H1 (cell line): ENCODE measurements at regions not wholly inside any gene's neighbourhood (a gene's known extent, or its start where the extent isn't known, plus 50 kb on each side); places are given as distances from the start of the nearest gene placed in this dataset.
A peak's percentile ranks its signal among the peaks of the same experiment; 100 is the strongest.

Experiments
- CTCF ChIA-PET: fragments of 300-600 bp; sonication (Branson Sonifier 250); formaldehyde crosslinking; loops from one replicate; lab custom pipeline; 2021; ENCODE audit not compliant: partially characterized antibody; lab: Charles Lee
- POLR2A ChIA-PET: fragments of 300-600 bp; sonication (Branson Sonifier 250); formaldehyde crosslinking; loops from one replicate; lab custom pipeline; 2021; ENCODE audit warnings: inconsistent platforms; ENCODE audit not compliant: partially characterized antibody; lab: Charles Lee
- DNase-seq, 2 experiments: peaks; one replicate each; pipeline versions ENCODE4 v3.0.0 to v3.0.0-alpha.2; 2010 to 2022; ENCODE audit warnings: low spot score in 2 of 2, low read depth in 1 of 2, mixed read lengths in 1 of 2
- FAIRE-seq: peaks from 2 replicates; lab custom pipeline; 2011; peaks lifted over from hg19 to GRCh38; lab: Jason Lieb, UNC
- H2AFZ ChIP-seq: 2 replicates; pipeline ENCODE4 v1.8.1; 2012; ENCODE audit warnings: low read length, inconsistent platforms
- H2AK5ac ChIP-seq: 2 replicates; pipeline ENCODE4 v1.6.1; 2013; ENCODE audit warnings: low read depth, low read length
- H2BK120ac ChIP-seq: replicated peaks from 2 replicates; pipeline ENCODE3; 2013; ENCODE audit warnings: low read depth, low read length, inconsistent platforms
- H2BK12ac ChIP-seq: 2 replicates; pipeline ENCODE4 v1.6.1; 2013; ENCODE audit warnings: low read depth, low read length
- H2BK15ac ChIP-seq: 2 replicates; pipeline ENCODE4 v1.6.1; 2013; ENCODE audit warnings: low read length
- H2BK20ac ChIP-seq: 2 replicates; pipeline ENCODE4 v1.6.1; 2013; ENCODE audit warnings: low read length
- H2BK5ac ChIP-seq: 2 replicates; pipeline ENCODE4 v1.6.1; 2013; ENCODE audit warnings: low read depth, low read length
- H3K14ac ChIP-seq: 2 replicates; pipeline ENCODE4 v1.6.1; 2013; ENCODE audit warnings: inconsistent platforms; ENCODE audit not compliant: insufficient read length
- H3K18ac ChIP-seq: 2 replicates; pipeline ENCODE4 v1.6.1; 2013; ENCODE audit warnings: low read length; ENCODE audit errors: extremely low read depth
- H3K23ac ChIP-seq: 2 replicates; pipeline ENCODE4 v1.6.1; 2013; ENCODE audit warnings: inconsistent platforms; ENCODE audit not compliant: insufficient read length
- H3K23me2 ChIP-seq: 2 replicates; pipeline ENCODE4 v1.6.1; 2013; ENCODE audit warnings: low read depth, low read length
- H3K27ac ChIP-seq: 2 replicates; pipeline ENCODE4 v1.6.1; 2011; ENCODE audit warnings: low read depth, low read length, inconsistent platforms
- H3K27me3 ChIP-seq, 4 experiments: replicated peaks in 1 of 4; 1 replicate in 1 of 4; 2 replicates in 3 of 4; pipeline versions ENCODE4 v1.6.1 to v1.8.1; 2011 to 2013; ENCODE audit warnings: low read length in 3 of 4, mild to moderate bottlenecking in 3 of 4, inconsistent platforms in 2 of 4, mixed read lengths in 2 of 4, moderate library complexity in 1 of 4; ENCODE audit not compliant: control insufficient read depth in 3 of 4, insufficient read depth in 3 of 4; ENCODE audit errors: extremely low read depth in 1 of 4
- H3K36me3 ChIP-seq, 4 experiments: 2 replicates each; pipeline versions ENCODE4 v1.6.1 to v1.8.1; 2011 to 2013; ENCODE audit warnings: mild to moderate bottlenecking in 4 of 4, low read length in 3 of 4, moderate library complexity in 2 of 4, control low read depth in 1 of 4, inconsistent platforms in 1 of 4; ENCODE audit not compliant: insufficient read depth in 4 of 4, control insufficient read depth in 2 of 4
- H3K4ac ChIP-seq: replicated peaks from 2 replicates; pipeline ENCODE3; 2013; ENCODE audit warnings: low read length, low read depth, mixed read lengths, inconsistent platforms; ENCODE audit not compliant: insufficient read length
- H3K4me1 ChIP-seq, 4 experiments: replicated peaks in 1 of 4; 1 replicate in 1 of 4; 2 replicates in 3 of 4; pipeline versions ENCODE4 v1.6.1 to v1.8.1; 2011 to 2013; ENCODE audit warnings: low read length in 3 of 4, inconsistent platforms in 2 of 4, mixed read lengths in 1 of 4; ENCODE audit not compliant: insufficient read depth in 4 of 4, control insufficient read depth in 3 of 4
- H3K4me2 ChIP-seq, 2 experiments: 2 replicates each; pipeline versions ENCODE4 v1.6.1 to v1.8.1; 2011 to 2013; ENCODE audit warnings: low read depth in 2 of 2, low read length in 2 of 2, control low read depth in 1 of 2, inconsistent platforms in 1 of 2, mild to moderate bottlenecking in 1 of 2; ENCODE audit not compliant: insufficient read depth in 1 of 2
- H3K4me3 ChIP-seq, 4 experiments: fragments of 200-600, 300-600 bp in 1 of 4; sonication (generic), shearing (Covaris generic), sonication (Bioruptor Twin) in 1 of 4; 2 replicates each; pipeline versions ENCODE4 v1.5.1 to v1.8.1; 2011 to 2016; ENCODE audit warnings: low read length in 4 of 4, low read depth in 3 of 4, control low read depth in 2 of 4, inconsistent platforms in 2 of 4, mild to moderate bottlenecking in 2 of 4, mixed read lengths in 1 of 4, moderate library complexity in 1 of 4; ENCODE audit not compliant: insufficient read depth in 2 of 4; ENCODE audit errors: extremely low read depth in 1 of 4
- H3K56ac ChIP-seq: replicated peaks from 2 replicates; pipeline ENCODE3; 2013; ENCODE audit warnings: low read depth, mild to moderate bottlenecking, mixed read lengths, low read length, inconsistent platforms; ENCODE audit not compliant: insufficient read length
- H3K79me1 ChIP-seq: 2 replicates; pipeline ENCODE4 v1.6.1; 2013; ENCODE audit warnings: low read depth, low read length, control low read depth
- H3K79me2 ChIP-seq, 2 experiments: 2 replicates each; pipeline versions ENCODE4 v1.6.1 to v1.8.1; 2012 to 2013; ENCODE audit warnings: low read length in 2 of 2, mild to moderate bottlenecking in 2 of 2, inconsistent platforms in 1 of 2; ENCODE audit not compliant: insufficient read depth in 2 of 2, control insufficient read depth in 1 of 2
- H3K9ac ChIP-seq, 4 experiments: replicated peaks in 1 of 4; 1 replicate in 1 of 4; 2 replicates in 3 of 4; pipeline versions ENCODE4 v1.6.1 to v1.8.1; 2011 to 2013; ENCODE audit warnings: low read depth in 3 of 4, low read length in 3 of 4, control low read depth in 2 of 4, mild to moderate bottlenecking in 2 of 4, moderate library complexity in 2 of 4, inconsistent platforms in 1 of 4; ENCODE audit errors: extremely low read depth in 1 of 4
- H3K9me3 ChIP-seq, 2 experiments: 2 replicates each; pipeline versions ENCODE4 v1.6.1 to v1.8.1; 2012 to 2013; ENCODE audit warnings: mild to moderate bottlenecking in 2 of 2, moderate library complexity in 2 of 2, control low read depth in 1 of 2, inconsistent platforms in 1 of 2, low read depth in 1 of 2, low read length in 1 of 2, mixed read lengths in 1 of 2; ENCODE audit not compliant: insufficient read depth in 2 of 2
- H4K20me1 ChIP-seq, 2 experiments: replicated peaks in 1 of 2; 2 replicates each; pipeline versions ENCODE3 to v1.8.1; 2011 to 2013; ENCODE audit warnings: inconsistent platforms in 2 of 2, low read length in 2 of 2, mild to moderate bottlenecking in 1 of 2; ENCODE audit not compliant: insufficient read depth in 2 of 2, control insufficient read depth in 1 of 2
- H4K5ac ChIP-seq: 2 replicates; pipeline ENCODE4 v1.6.1; 2013; ENCODE audit warnings: low read length, low read depth, mixed read lengths, inconsistent platforms; ENCODE audit not compliant: insufficient read length
- H4K8ac ChIP-seq: 2 replicates; pipeline ENCODE4 v1.8.0; 2013; ENCODE audit warnings: mild to moderate bottlenecking, moderate library complexity, low read length, inconsistent platforms; ENCODE audit not compliant: insufficient read depth; ENCODE audit errors: extremely low read depth
- H4K91ac ChIP-seq: replicated peaks from 2 replicates; pipeline ENCODE3; 2013; ENCODE audit warnings: low read length, mixed read lengths, inconsistent platforms; ENCODE audit not compliant: insufficient read length
- RAD21 ChIP-seq, 2 experiments: IDR thresholded peaks in 1 of 2; conservative IDR thresholded peaks in 1 of 2; 2 replicates each; pipeline ENCODE4 v1.6.1; 2011; ENCODE audit warnings: low read depth in 2 of 2, low read length in 2 of 2, improper control_type of control experiment in 1 of 2, inconsistent platforms in 1 of 2, mild to moderate bottlenecking in 1 of 2, moderate library complexity in 1 of 2
- TAF1 ChIP-seq: IDR thresholded peaks from 2 replicates; pipeline ENCODE4 v1.6.1; 2011; ENCODE audit warnings: mild to moderate bottlenecking, low read depth, low read length
- WGBS, 2 experiments: shearing (Covaris generic) in 1 of 2; methylation state at CpG; one replicate each; pipeline versions ENCODE4 v1.1.6 to v1.1.7; 2013 to 2015; ENCODE audit warnings: low lambda C conversion rate in 2 of 2, mixed read lengths in 2 of 2, inconsistent platforms in 1 of 2, low coverage in 1 of 2, missing lambda C conversion rate in 1 of 2; ENCODE audit not compliant: insufficient replicate concordance in 2 of 2, insufficient coverage in 1 of 2, insufficient read length in 1 of 2; ENCODE audit errors: extremely low coverage in 1 of 2, missing lambda C conversion rate in 1 of 2; 5-methylcytosine and 5-hydroxymethylcytosine counted together
- TF ChIP-seq, protein P1 (sequence below): IDR thresholded peaks from 2 replicates; pipeline ENCODE4 v1.6.1; 2011; ENCODE audit warnings: low read length, improper control_type of control experiment

- H4K91ac ChIP-seq = no peak overlapping the region
- no peak overlapping the region for H2BK15ac ChIP-seq
- no peaks in the 10 kb centered on the region for H3K27me3 ChIP-seq
- no peak overlapping the region for H3K18ac ChIP-seq
- H3K79me2 ChIP-seq = no peaks in the 10 kb centered on the region
- no peak overlapping the region for H2AFZ ChIP-seq
- no peak overlapping the region for H3K9ac ChIP-seq
- FAIRE-seq = no peak
- H3K4ac ChIP-seq = no peak overlapping the region
- no peak for DNase-seq
- WGBS, 2 experiments = 85% methylated on average over 6 of the region's 6 CpGs; no CpG with 5 or more reads in 1 of the 2 experiments
- H3K4me3 ChIP-seq = no peak overlapping the region
- POLR2A ChIA-PET = no interaction called here
- no peaks in the 10 kb centered on the region for H4K20me1 ChIP-seq
- no peaks in the 10 kb centered on the region for H3K36me3 ChIP-seq
- H4K8ac ChIP-seq = no peak overlapping the region
- H2AK5ac ChIP-seq = no peak overlapping the region
- no peak overlapping the region for H2BK20ac ChIP-seq
- TF ChIP-seq RAD21 (IDR thresholded peaks at IDR 0.05 in 1 of 2, conservative IDR thresholded peaks at IDR 0.05 in 1 of 2; ENCODE audit: low read depth in 2 of 2, low read length in 2 of 2) (peak; percentile 12 to 20; a peak in 2 of 4 replicates), TAF1 (no peak)
- TF ChIP-seq, protein P1, sequence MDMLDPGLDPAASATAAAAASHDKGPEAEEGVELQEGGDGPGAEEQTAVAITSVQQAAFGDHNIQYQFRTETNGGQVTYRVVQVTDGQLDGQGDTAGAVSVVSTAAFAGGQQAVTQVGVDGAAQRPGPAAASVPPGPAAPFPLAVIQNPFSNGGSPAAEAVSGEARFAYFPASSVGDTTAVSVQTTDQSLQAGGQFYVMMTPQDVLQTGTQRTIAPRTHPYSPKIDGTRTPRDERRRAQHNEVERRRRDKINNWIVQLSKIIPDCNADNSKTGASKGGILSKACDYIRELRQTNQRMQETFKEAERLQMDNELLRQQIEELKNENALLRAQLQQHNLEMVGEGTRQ = no peak
- TF ChIP-seq, all 59 proteins: peak for 1
- H3K23ac ChIP-seq = no peak overlapping the region
- H3K14ac ChIP-seq = no peak overlapping the region
- H3K4me1 ChIP-seq = peaks cover 0 to 3% (median 0%) of the 10 kb centered on the region in 4 experiments; a peak in 1 of 7 replicates
- H2BK120ac ChIP-seq = no peak overlapping the region
- no peak overlapping the region for H3K56ac ChIP-seq
- no peak overlapping the region for H4K5ac ChIP-seq
- CTCF ChIA-PET = interaction anchor here (0.6 to 0.7 kb wide), 2 partner anchors 11 to 784 kb away, joined by 3 to 4 read pairs; no protein-coding TSS in a partner anchor
- H3K23me2 ChIP-seq = no peaks in the 10 kb centered on the region
- H2BK12ac ChIP-seq = no peak overlapping the region
- H3K79me1 ChIP-seq = no peaks in the 10 kb centered on the region
- H3K4me2 ChIP-seq = no peak overlapping the region
- no peak overlapping the region for H2BK5ac ChIP-seq
- no peaks in the 10 kb centered on the region for H3K9me3 ChIP-seq
- H3K27ac ChIP-seq = no peak overlapping the region
These were observed 296.1 kb upstream of the SEMA3A start for GRCh38 chr7:84490661-84491060.
